ENCODE measurements at regions not wholly inside any gene's neighbourhood (a gene's known extent, or its start where the extent isn't known, plus 50 kb on each side); places are given as distances from the start of the nearest gene placed in this dataset.
"Not testable (repeated sequence)": the region's sequence is repeated elsewhere in the genome, so short reads cannot be mapped to it uniquely, and the experiment has no call there.

- DNase-seq (ENCODE audit: low spot score): no peak
- no peaks in the 10 kb centered on the region for H3K36me3 Mint-ChIP-seq (ENCODE audit: low read depth)
- no peak overlapping the region for H3K27ac Mint-ChIP-seq
- H3K9me3 Mint-ChIP-seq: no peaks in the 10 kb centered on the region
- H3K27me3 Mint-ChIP-seq (ENCODE audit: low read depth): no peaks in the 10 kb centered on the region
- H3K4me3 Mint-ChIP-seq: peak overlapping the region; percentile 50
- peaks cover 26% of the 10 kb centered on the region for H3K4me1 Mint-ChIP-seq (ENCODE audit: low read depth)
These were observed 349.4 kb upstream of the RUNX1 start for GRCh38 chr21:35398346-35398982.

GRCh38 chr21:35397781-35398180, 348.7 kb upstream of the RUNX1 start:
- Mint-ChIP-seq H3K27ac (no peak overlapping the region), H3K36me3 (ENCODE audit: low read depth) (no peaks in the 10 kb centered on the region), H3K9me3 (no peaks in the 10 kb centered on the region), H3K4me1 (ENCODE audit: low read depth) (peaks cover 26% of the 10 kb centered on the region), H3K27me3 (ENCODE audit: low read depth) (no peaks in the 10 kb centered on the region), H3K4me3 (no peak overlapping the region)
- no peak for DNase-seq (ENCODE audit: low spot score)

DNA sequence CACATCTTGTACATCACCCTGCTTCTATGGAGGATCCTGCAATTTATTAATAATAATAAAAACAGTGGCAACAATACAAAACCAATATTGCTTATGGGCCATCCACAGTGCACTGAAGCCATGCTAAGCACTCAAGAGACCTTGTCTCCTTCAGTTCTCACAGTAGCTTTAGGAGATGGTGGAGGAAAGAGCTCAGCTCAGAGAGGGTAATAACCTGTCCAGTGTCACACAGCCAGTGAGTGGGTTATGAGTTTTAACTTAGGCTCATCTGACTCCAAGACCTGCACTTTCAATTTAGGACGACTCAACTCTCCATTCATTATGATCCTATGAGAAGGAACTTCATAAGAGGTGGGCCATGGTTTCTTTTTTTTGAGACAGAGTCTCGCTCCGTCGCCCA, 347.6 kb upstream of the RUNX1 start:
- Mint-ChIP-seq H3K4me3 (no peak overlapping the region), H3K9me3 (no peaks in the 10 kb centered on the region), H3K4me1 (ENCODE audit: low read depth) (peaks cover 26% of the 10 kb centered on the region), H3K27me3 (ENCODE audit: low read depth) (no peaks in the 10 kb centered on the region), H3K27ac (no peak overlapping the region), H3K36me3 (ENCODE audit: low read depth) (no peaks in the 10 kb centered on the region)
- DNase-seq (ENCODE audit: low spot score): no peak

- DNase-seq (ENCODE audit: low spot score): no peak
- Mint-ChIP-seq H3K36me3 (ENCODE audit: low read depth) (no peaks in the 10 kb centered on the region), H3K4me3 (no peak overlapping the region), H3K9me3 (no peaks in the 10 kb centered on the region), H3K4me1 (ENCODE audit: low read depth) (peaks cover 26% of the 10 kb centered on the region), H3K27me3 (ENCODE audit: low read depth) (no peaks in the 10 kb centered on the region), H3K27ac (no peak overlapping the region)
These were observed 346.6 kb upstream of the RUNX1 start for GRCh38 chr21:35395728-35396127.

- Mint-ChIP-seq H3K27ac (no peak overlapping the region), H3K27me3 (ENCODE audit: low read depth) (no peaks in the 10 kb centered on the region), H3K36me3 (ENCODE audit: low read depth) (no peaks in the 10 kb centered on the region), H3K4me1 (ENCODE audit: low read depth) (peaks cover 19% of the 10 kb centered on the region), H3K9me3 (no peaks in the 10 kb centered on the region), H3K4me3 (no peak overlapping the region)
- DNase-seq (ENCODE audit: low spot score): peak; percentile 13
These were observed 345.7 kb upstream of the RUNX1 start for GRCh38 chr21:35394634-35395369.

DNA sequence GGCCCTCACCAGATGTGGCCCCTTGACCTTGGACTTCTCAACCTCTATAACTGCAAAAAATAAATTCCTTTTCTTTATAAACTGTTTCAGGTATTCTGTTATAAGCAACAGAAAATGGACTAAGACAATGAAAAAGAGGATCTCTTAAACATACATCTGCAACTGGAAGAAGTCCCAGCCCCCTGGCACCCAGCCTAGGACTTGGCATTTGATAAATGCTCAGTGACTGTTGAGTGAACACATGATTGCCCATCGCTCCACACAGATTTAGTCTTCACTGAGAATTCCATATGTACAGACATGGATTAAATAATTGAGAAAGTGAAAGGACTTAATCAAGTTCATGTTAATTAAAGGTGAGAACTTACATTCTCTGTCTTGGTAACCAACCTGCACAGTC, 344.9 kb upstream of the RUNX1 start:
- Mint-ChIP-seq H3K27ac (no peak overlapping the region), H3K4me3 (no peak overlapping the region), H3K9me3 (no peaks in the 10 kb centered on the region), H3K4me1 (ENCODE audit: low read depth) (peaks cover 14% of the 10 kb centered on the region), H3K27me3 (ENCODE audit: low read depth) (no peaks in the 10 kb centered on the region), H3K36me3 (ENCODE audit: low read depth) (no peaks in the 10 kb centered on the region)
- DNase-seq (ENCODE audit: low spot score): no peak

- Mint-ChIP-seq H3K9me3 (peaks cover 7% of the 10 kb centered on the region), H3K27me3 (ENCODE audit: low read depth) (no peaks in the 10 kb centered on the region), H3K4me1 (ENCODE audit: low read depth) (peaks cover 5% of the 10 kb centered on the region), H3K4me3 (no peak overlapping the region), H3K36me3 (ENCODE audit: low read depth) (no peaks in the 10 kb centered on the region), H3K27ac (no peak overlapping the region)
- DNase-seq (ENCODE audit: low spot score): no peak
These were observed 341.1 kb upstream of the RUNX1 start for GRCh38 chr21:35390013-35390776.

- H3K4me3 Mint-ChIP-seq: no peak overlapping the region
- H3K36me3 Mint-ChIP-seq (ENCODE audit: low read depth): no peaks in the 10 kb centered on the region
- no peak for DNase-seq (ENCODE audit: low spot score)
- no peaks in the 10 kb centered on the region for H3K4me1 Mint-ChIP-seq (ENCODE audit: low read depth)
- H3K27ac Mint-ChIP-seq: no peak overlapping the region
- peaks cover 7% of the 10 kb centered on the region for H3K9me3 Mint-ChIP-seq
- H3K27me3 Mint-ChIP-seq (ENCODE audit: low read depth): peaks cover 3% of the 10 kb centered on the region
These were observed 337.5 kb upstream of the RUNX1 start for GRCh38 chr21:35386491-35387079.

- Mint-ChIP-seq H3K27me3 (ENCODE audit: low read depth) (peaks cover 3% of the 10 kb centered on the region), H3K36me3 (ENCODE audit: low read depth) (no peaks in the 10 kb centered on the region), H3K9me3 (peaks cover 7% of the 10 kb centered on the region), H3K27ac (no peak overlapping the region), H3K4me3 (no peak overlapping the region), H3K4me1 (ENCODE audit: low read depth) (no peaks in the 10 kb centered on the region)
- no peak for DNase-seq (ENCODE audit: low spot score)
These were observed 335.3 kb upstream of the RUNX1 start for GRCh38 chr21:35384375-35384774.

DNA sequence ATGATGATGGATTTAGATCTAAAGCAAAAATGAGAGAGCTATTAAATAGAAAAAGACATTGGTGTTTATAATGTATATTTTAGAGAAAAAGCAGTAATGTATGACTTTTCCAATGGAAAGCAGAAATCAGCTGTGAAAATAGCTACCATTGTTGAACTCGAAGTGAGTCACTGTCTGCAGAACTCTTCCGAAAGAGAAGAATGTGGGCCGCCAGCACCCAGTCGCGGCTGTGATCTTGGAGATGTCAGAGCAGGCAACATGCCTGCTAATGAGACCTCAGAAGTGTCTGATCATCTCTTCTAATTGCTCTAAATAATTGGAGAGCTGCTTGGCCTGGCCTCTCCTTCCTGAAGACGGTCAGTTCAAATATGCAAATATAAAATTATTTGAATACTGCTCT, 333.6 kb upstream of the RUNX1 start:
- H3K4me1 Mint-ChIP-seq (ENCODE audit: low read depth): no peaks in the 10 kb centered on the region
- no peak for DNase-seq (ENCODE audit: low spot score)
- no peaks in the 10 kb centered on the region for H3K9me3 Mint-ChIP-seq
- no peak overlapping the region for H3K27ac Mint-ChIP-seq
- H3K27me3 Mint-ChIP-seq (ENCODE audit: low read depth): peaks cover 3% of the 10 kb centered on the region
- H3K4me3 Mint-ChIP-seq: no peak overlapping the region
- H3K36me3 Mint-ChIP-seq (ENCODE audit: low read depth): no peaks in the 10 kb centered on the region

- no peak overlapping the region for H3K27ac Mint-ChIP-seq
- H3K4me1 Mint-ChIP-seq (ENCODE audit: low read depth): no peaks in the 10 kb centered on the region
- H3K4me3 Mint-ChIP-seq: no peak overlapping the region
- no peaks in the 10 kb centered on the region for H3K36me3 Mint-ChIP-seq (ENCODE audit: low read depth)
- H3K9me3 Mint-ChIP-seq: no peaks in the 10 kb centered on the region
- no peak for DNase-seq (ENCODE audit: low spot score)
- H3K27me3 Mint-ChIP-seq (ENCODE audit: low read depth): peaks cover 3% of the 10 kb centered on the region
These were observed 332.7 kb upstream of the RUNX1 start for GRCh38 chr21:35381743-35382310.

GRCh38 chr21:35380304-35380703, 331.2 kb upstream of the RUNX1 start:
- not testable (repeated sequence) for H3K27ac Mint-ChIP-seq; H3K27me3 Mint-ChIP-seq (ENCODE audit: low read depth); H3K36me3 Mint-ChIP-seq (ENCODE audit: low read depth); H3K9me3 Mint-ChIP-seq; DNase-seq (ENCODE audit: low spot score); H3K4me3 Mint-ChIP-seq; H3K4me1 Mint-ChIP-seq (ENCODE audit: low read depth)

DNA sequence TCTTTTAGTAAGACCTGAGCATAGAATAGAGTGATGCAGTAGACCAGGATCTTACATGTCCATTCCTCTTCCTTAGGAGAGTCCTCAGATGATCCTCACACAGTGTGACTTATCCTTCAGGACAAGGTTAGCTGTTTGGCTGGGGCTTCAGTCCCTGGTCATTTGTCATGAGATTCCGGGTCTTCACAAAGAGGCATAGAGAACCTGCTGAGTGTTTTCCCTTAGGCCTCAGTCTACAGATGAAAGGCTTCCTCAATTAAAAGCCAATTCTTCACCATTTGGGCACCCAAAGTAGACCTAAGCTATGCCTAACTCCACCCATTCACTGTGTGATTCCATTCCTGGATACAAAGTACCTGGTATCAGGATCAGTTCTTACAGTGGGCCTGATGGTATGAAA, 329.8 kb upstream of the RUNX1 start:
- no peak for DNase-seq (ENCODE audit: low spot score)
- no peaks in the 10 kb centered on the region for H3K36me3 Mint-ChIP-seq (ENCODE audit: low read depth)
- no peaks in the 10 kb centered on the region for H3K27me3 Mint-ChIP-seq (ENCODE audit: low read depth)
- H3K9me3 Mint-ChIP-seq: no peaks in the 10 kb centered on the region
- H3K27ac Mint-ChIP-seq: no peak overlapping the region
- H3K4me1 Mint-ChIP-seq (ENCODE audit: low read depth): no peaks in the 10 kb centered on the region
- no peak overlapping the region for H3K4me3 Mint-ChIP-seq

Measured in T-helper 2 cell treated with Interferon-gamma antibody and Interleukin-4, amounts not matched to agents 5 μg/mL and 100 μg/mL, for 36 hours (primary cell).